A673 (cell line): ENCODE measurements at regions not wholly inside any gene's neighbourhood (a gene's known extent, or its start where the extent isn't known, plus 50 kb on each side); places are given as distances from the start of the nearest gene placed in this dataset.

Experiments
- BruUV-seq: library from RNA; stranded (reverse); fragments of 400-500 nt; replicated peaks from 2 replicates; lab custom pipeline; 2021; lab: Mats Ljungman, UMichigan
- CTCF ChIA-PET: fragments of 300-600 bp; sonication (Branson Sonifier 250); formaldehyde crosslinking; loops from one replicate; lab custom pipeline; 2022; ENCODE audit warnings: antibody characterized with exemption; lab: Charles Lee
- POLR2A ChIA-PET: fragments of 300-600 bp; sonication (Branson Sonifier 250); formaldehyde crosslinking; loops from one replicate; lab custom pipeline; 2022; ENCODE audit warnings: antibody characterized with exemption; ENCODE audit not compliant: low non-redundant PET; lab: Charles Lee
- DNase-seq: peaks from one replicate; pipeline ENCODE4 v3.0.0-alpha.2; 2015; ENCODE audit warnings: low spot score
- H3K27ac ChIP-seq: fragments of 200-600 bp; sonication (generic); 2 replicates; pipeline ENCODE4 v1.5.1; 2016; ENCODE audit warnings: mixed run types, low read depth, mild to moderate bottlenecking, mixed read lengths, antibody characterized with exemption, low read length; ENCODE audit not compliant: poor library complexity, severe bottlenecking
- H3K27me3 ChIP-seq: fragments of 200-600 bp; sonication (generic); replicated peaks from 2 replicates; pipeline ENCODE4 v1.6.1; 2017; ENCODE audit warnings: mixed run types, low read depth, mild to moderate bottlenecking, mixed read lengths, antibody characterized with exemption, low read length; ENCODE audit not compliant: insufficient read depth, poor library complexity
- H3K36me3 ChIP-seq: fragments of 200-600 bp; sonication (generic); 2 replicates; pipeline ENCODE4 v1.6.1; 2016; ENCODE audit warnings: mixed run types, mild to moderate bottlenecking, mixed read lengths, antibody characterized with exemption, low read length; ENCODE audit not compliant: insufficient read depth, poor library complexity, severe bottlenecking
- H3K4me1 ChIP-seq: fragments of 200-600 bp; sonication (generic); 2 replicates; pipeline ENCODE4 v1.6.1; 2017; ENCODE audit warnings: mixed run types, mild to moderate bottlenecking, mixed read lengths, antibody characterized with exemption, low read length; ENCODE audit not compliant: insufficient read depth, poor library complexity, severe bottlenecking
- H3K4me3 ChIP-seq: fragments of 200-600 bp; sonication (generic); 2 replicates; pipeline ENCODE4 v1.5.1; 2016; ENCODE audit warnings: low read depth, mixed run types, mild to moderate bottlenecking, mixed read lengths, low read length; ENCODE audit not compliant: poor library complexity, severe bottlenecking
- H3K9me3 ChIP-seq: fragments of 200-600 bp; sonication (generic); 2 replicates; pipeline ENCODE4 v1.6.1; 2016; ENCODE audit warnings: mixed run types, low read depth, mild to moderate bottlenecking, mixed read lengths, antibody characterized with exemption, low read length; ENCODE audit not compliant: poor library complexity, severe bottlenecking
- CTCF ChIP-seq: fragments of 300-800, 200-600 bp; sonication (generic); conservative IDR thresholded peaks from 2 replicates; pipeline ENCODE4 v1.5.1; 2017; ENCODE audit warnings: low read depth, mild to moderate bottlenecking, antibody characterized with exemption, low read length, moderate library complexity, mixed read lengths
- EZH2 ChIP-seq: fragments of 200-600 bp; sonication (generic); IDR thresholded peaks from 2 replicates; pipeline ENCODE4 v1.6.1; 2017; ENCODE audit warnings: borderline replicate concordance, low read depth, mild to moderate bottlenecking, mixed read lengths, antibody characterized with exemption, low read length; ENCODE audit not compliant: poor library complexity, severe bottlenecking
- intact Hi-C: fragments of 100-400 bp; cut with micrococcal nuclease; formaldehyde crosslinking; loops from one replicate; pipeline ENCODE4 v1.10.0; 2022; ENCODE audit not compliant: unreplicated experiment

DNA sequence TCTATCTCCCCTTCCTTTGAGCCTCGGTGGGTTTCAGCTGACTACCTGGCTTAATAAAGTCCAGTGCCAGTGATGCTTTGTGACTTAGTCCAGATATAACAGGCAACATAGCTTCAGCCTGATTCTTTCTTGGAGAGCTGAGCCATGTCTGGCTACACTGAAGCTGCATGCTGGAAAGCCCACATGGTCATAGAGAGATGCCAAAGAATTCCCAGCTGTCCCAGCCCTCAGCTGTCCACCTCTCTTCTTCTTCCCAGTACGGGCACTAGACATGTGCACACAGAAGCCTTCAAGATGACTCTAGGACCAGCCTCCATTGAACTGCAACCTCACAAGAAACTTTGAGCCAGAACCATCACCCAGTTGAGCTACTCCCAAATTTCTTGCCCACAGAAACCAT, 154.1 kb upstream of the MYLIP start:
- no peak overlapping the region for H3K4me3 ChIP-seq
- H3K36me3 ChIP-seq, result no peaks in the 10 kb centered on the region
- DNase-seq, result no peak
- no peaks in the 10 kb centered on the region for H3K4me1 ChIP-seq
- ChIA-PET POLR2A (no interaction called here), CTCF (no interaction called here)
- no peaks in the 10 kb centered on the region for H3K27me3 ChIP-seq
- no peaks in the 10 kb centered on the region for H3K9me3 ChIP-seq
- no peak overlapping the region for H3K27ac ChIP-seq
- intact Hi-C loops, result no loop called here
- no TSS peak for BruUV-seq
- no peak for TF ChIP-seq CTCF
- no peak for TF ChIP-seq EZH2

DNA sequence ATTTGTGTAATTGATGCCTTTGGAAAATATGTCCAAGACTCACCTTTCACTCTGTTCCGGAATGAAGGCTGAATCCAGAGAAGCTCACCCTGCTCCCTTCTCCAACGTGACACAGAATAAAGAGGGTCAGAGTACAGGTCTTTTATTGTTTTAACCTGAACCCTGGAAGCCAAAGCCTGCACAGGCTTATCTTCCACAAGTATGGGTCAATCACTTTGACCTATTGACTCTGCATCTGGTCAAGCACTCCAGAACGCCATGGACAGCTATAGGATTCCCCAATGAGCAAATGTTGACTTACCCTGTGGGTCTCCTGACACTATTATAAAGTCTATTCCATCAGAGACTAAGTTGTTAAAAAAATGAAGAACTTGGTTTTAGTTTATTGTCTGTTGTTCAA, 158.4 kb upstream of the MYLIP start:
- intact Hi-C loops, result no loop called here
- Histone ChIP-seq H3K9me3 (no peaks in the 10 kb centered on the region), H3K27me3 (no peaks in the 10 kb centered on the region), H3K27ac (no peak overlapping the region), H3K4me1 (no peaks in the 10 kb centered on the region), H3K36me3 (no peaks in the 10 kb centered on the region), H3K4me3 (no peak overlapping the region)
- BruUV-seq, result no TSS peak
- POLR2A ChIA-PET, result no interaction called here
- CTCF ChIA-PET, result no interaction called here
- no peak for DNase-seq
- TF ChIP-seq CTCF, result no peak
- TF ChIP-seq EZH2, result no peak

DNA sequence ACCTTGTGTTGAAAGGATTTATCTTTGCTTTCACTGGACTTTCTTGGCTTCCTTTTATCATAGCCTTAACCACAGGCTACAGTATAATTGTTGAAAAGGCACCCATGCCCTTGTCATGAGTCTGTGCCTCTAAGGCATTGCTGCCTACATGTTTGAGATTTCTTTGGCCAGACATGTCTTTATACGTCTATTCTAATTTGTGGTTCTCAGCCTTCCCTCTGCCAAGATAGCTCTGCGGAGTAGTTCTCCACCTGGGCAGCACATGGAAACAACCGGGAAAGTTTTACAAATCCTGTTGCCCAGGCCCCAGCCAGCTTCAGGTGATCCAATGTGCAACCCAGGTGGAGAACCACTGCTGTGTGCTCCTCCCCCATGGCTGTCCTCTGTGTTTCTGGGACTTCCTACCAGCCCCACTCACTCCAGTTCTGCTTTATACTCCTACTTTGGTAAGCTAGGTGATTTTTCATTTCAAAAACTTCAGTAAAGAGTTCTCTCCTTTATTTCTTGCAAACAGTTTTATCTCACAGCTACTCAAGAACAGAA, 159.6 kb upstream of the MYLIP start:
- H3K27ac ChIP-seq, result no peak overlapping the region
- H3K27me3 ChIP-seq, result no peaks in the 10 kb centered on the region
- POLR2A ChIA-PET, result no interaction called here
- no peaks in the 10 kb centered on the region for H3K4me1 ChIP-seq
- no peaks in the 10 kb centered on the region for H3K9me3 ChIP-seq
- intact Hi-C loops, result no loop called here
- CTCF ChIA-PET, result no interaction called here
- no peak overlapping the region for H3K4me3 ChIP-seq
- DNase-seq, result no peak
- no TSS peak for BruUV-seq
- no peaks in the 10 kb centered on the region for H3K36me3 ChIP-seq
- no peak for TF ChIP-seq CTCF
- TF ChIP-seq EZH2, result no peak
